ENCODE measurements at regions not wholly inside any gene's neighbourhood (a gene's known extent, or its start where the extent isn't known, plus 50 kb on each side); places are given as distances from the start of the nearest gene placed in this dataset.

- no peak for TF ChIP-seq CTCF (IDR thresholded peaks at IDR 0.05; ENCODE audit: poor library complexity)
- TF ChIP-seq EZH2 (IDR thresholded peaks at IDR 0.05; ENCODE audit: borderline replicate concordance): no peak
- TF ChIP-seq EZH2phosphoT487 (IDR thresholded peaks at IDR 0.05; ENCODE audit: low read depth, severe bottlenecking, unreplicated experiment): no peak
Measured at GRCh38 chr10:121138918-121139317, 287.8 kb downstream of the WDR11 start.
